Cardiac muscle cell (in vitro differentiated cells and primary cell): ENCODE measurements at regions not wholly inside any gene's neighbourhood (a gene's known extent, or its start where the extent isn't known, plus 50 kb on each side); places are given as distances from the start of the nearest gene placed in this dataset.

Experiments used
- DNase-seq, 2 donors: peaks; one replicate each; pipeline versions ENCODE4 v3.0.0 to v3.0.0-alpha.2; 2010 to 2017; ENCODE audit warnings: low read depth in 1 of 2, low spot score in 1 of 2
- H3K27ac ChIP-seq: fragments of 200-600 bp; sonication (generic); 2 replicates; pipeline ENCODE4 v1.5.1; 2016
- H3K27me3 ChIP-seq: fragments of 200-600 bp; sonication (generic); 2 replicates; pipeline ENCODE4 v1.6.0; 2016; ENCODE audit warnings: control low read depth
- H3K36me3 ChIP-seq: fragments of 200-600 bp; sonication (generic); 2 replicates; pipeline ENCODE4 v1.5.1; 2016; ENCODE audit warnings: control low read depth
- H3K4me1 ChIP-seq: fragments of 200-600 bp; sonication (generic); 2 replicates; pipeline ENCODE4 v1.8.1; 2017; ENCODE audit warnings: low read depth, mild to moderate bottlenecking, mixed run types
- H3K4me3 ChIP-seq: fragments of 200-600 bp; sonication (generic); 2 replicates; pipeline ENCODE4 v1.5.1; 2016; ENCODE audit warnings: mild to moderate bottlenecking
- H3K9me3 ChIP-seq: fragments of 200-600 bp; sonication (generic); 2 replicates; pipeline ENCODE4 v1.5.1; 2017; ENCODE audit warnings: low read depth, mild to moderate bottlenecking, control low read depth
- TF ChIP-seq, protein P1 (sequence below): IDR thresholded peaks from 2 replicates; pipeline ENCODE4 v1.5.1; 2012; ENCODE audit warnings: low read depth, mild to moderate bottlenecking, low read length

DNA sequence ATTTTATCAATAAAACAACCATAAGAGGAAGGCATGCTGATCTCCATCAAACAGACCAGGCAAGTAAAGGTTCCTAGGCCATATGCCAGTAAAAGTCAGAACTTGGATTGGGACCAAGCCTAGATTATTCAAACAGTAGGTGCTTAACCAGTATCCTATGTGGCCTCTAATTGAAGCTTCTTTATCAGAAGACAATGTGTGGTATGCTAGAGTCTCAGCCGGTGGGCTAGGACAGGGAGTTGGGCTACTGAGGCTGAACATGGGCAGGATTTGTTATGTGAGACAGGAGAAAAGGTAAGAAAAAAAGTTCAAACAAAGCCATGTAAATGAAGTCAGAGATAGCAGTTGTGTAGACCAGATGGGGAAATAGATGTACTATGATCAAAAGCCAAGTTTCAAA, 413.7 kb upstream of the GHITM start:
- H3K9me3 ChIP-seq = no peaks in the 10 kb centered on the region
- DNase-seq = no peak
- no peak overlapping the region for H3K27ac ChIP-seq
- TF ChIP-seq, protein P1, sequence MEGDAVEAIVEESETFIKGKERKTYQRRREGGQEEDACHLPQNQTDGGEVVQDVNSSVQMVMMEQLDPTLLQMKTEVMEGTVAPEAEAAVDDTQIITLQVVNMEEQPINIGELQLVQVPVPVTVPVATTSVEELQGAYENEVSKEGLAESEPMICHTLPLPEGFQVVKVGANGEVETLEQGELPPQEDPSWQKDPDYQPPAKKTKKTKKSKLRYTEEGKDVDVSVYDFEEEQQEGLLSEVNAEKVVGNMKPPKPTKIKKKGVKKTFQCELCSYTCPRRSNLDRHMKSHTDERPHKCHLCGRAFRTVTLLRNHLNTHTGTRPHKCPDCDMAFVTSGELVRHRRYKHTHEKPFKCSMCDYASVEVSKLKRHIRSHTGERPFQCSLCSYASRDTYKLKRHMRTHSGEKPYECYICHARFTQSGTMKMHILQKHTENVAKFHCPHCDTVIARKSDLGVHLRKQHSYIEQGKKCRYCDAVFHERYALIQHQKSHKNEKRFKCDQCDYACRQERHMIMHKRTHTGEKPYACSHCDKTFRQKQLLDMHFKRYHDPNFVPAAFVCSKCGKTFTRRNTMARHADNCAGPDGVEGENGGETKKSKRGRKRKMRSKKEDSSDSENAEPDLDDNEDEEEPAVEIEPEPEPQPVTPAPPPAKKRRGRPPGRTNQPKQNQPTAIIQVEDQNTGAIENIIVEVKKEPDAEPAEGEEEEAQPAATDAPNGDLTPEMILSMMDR = no peak
- no peaks in the 10 kb centered on the region for H3K27me3 ChIP-seq
- H3K36me3 ChIP-seq = no peaks in the 10 kb centered on the region
- no peaks in the 10 kb centered on the region for H3K4me1 ChIP-seq
- no peak overlapping the region for H3K4me3 ChIP-seq

DNA sequence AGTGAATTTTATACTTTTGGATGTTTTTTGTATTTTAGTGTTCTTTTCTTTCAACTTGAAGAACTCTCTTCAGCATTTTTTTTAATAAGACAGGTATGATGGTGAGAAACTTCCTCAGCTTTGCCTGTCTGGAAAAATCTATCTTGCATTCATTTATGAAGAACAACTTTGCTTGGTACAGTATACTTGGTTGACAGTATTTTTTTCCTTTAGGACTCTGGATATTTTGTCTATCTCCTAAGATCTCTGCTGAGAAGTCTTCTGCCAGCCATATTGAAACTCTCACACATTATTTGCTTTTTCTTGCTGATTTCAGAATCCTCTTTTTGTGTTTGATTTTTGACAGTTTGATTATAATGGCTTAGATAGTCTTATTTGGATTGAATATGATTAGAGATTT, 405.0 kb upstream of the GHITM start:
- no peaks in the 10 kb centered on the region for H3K27me3 ChIP-seq
- no peaks in the 10 kb centered on the region for H3K4me1 ChIP-seq
- no peak overlapping the region for H3K4me3 ChIP-seq
- no peak for DNase-seq
- no peaks in the 10 kb centered on the region for H3K36me3 ChIP-seq
- H3K9me3 ChIP-seq = no peaks in the 10 kb centered on the region
- TF ChIP-seq, protein P1 = no peak
- H3K27ac ChIP-seq = no peak overlapping the region

DNA sequence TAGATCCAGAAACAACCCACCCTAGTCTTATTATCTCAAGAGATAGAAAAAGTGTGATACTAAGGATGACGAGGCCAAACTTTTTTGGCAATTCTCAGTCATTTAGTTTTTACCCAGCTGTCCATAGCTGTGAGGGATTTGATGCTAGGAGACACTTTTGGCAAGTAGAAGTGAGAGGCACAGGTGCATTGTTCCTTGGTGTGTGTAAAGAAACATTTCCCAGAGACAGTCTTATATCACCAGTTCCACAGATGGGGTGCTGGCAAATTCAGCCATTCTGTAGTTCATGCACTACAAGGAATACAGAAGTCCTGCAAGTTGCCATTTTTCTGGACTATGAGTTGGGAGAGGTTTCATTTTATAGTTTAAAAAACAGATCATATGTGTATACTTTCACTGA, 403.3 kb upstream of the GHITM start:
- no peak for DNase-seq
- no peaks in the 10 kb centered on the region for H3K27me3 ChIP-seq
- TF ChIP-seq, protein P1 = no peak
- H3K36me3 ChIP-seq = no peaks in the 10 kb centered on the region
- no peaks in the 10 kb centered on the region for H3K4me1 ChIP-seq
- no peaks in the 10 kb centered on the region for H3K9me3 ChIP-seq
- no peak overlapping the region for H3K27ac ChIP-seq
- no peak overlapping the region for H3K4me3 ChIP-seq

DNA sequence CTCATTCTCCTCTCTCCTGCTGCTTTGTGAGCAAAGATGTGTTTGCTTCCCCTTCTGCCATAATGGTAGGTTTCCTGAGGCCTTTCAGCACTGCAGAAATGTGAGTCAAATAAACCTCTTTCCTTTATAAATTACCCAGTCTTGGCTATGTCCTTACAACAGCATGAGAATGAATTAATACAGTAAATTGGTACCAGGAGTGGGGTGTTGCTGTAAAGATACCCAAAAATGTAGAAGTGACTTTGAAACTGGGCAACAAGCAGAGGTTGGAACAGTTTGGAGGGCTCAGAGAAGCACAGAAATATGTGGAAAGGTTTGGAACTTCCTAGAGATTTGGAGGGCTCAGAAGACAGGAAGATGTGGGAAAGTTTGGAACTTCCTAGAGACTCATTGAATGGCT, 388.7 kb upstream of the GHITM start:
- no peak overlapping the region for H3K27ac ChIP-seq
- no peaks in the 10 kb centered on the region for H3K4me1 ChIP-seq
- H3K27me3 ChIP-seq = no peaks in the 10 kb centered on the region
- H3K9me3 ChIP-seq = no peaks in the 10 kb centered on the region
- no peaks in the 10 kb centered on the region for H3K36me3 ChIP-seq
- DNase-seq = no peak
- TF ChIP-seq, protein P1 = no peak
- H3K4me3 ChIP-seq = no peak overlapping the region

DNA sequence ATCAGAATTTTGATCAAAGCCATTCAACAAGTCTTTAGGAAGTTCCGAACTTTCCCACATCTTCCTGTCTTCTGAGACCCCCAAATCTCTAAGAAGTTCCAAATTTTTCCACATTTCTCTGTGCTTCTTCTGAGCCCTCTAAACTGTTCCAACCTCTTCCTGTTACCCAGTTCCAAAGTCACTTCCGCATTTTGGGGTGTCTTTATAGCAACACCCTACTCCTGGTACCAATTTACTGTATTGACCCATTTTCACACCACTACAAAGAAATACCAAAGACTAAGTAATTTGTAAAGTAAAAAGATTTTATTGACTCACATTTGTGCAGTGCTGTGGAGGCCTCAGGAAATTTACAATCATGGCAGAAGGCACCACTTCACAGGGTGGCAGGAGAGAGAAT, 385.8 kb upstream of the GHITM start:
- H3K9me3 ChIP-seq = no peaks in the 10 kb centered on the region
- no peaks in the 10 kb centered on the region for H3K27me3 ChIP-seq
- TF ChIP-seq, protein P1 = no peak

DNA sequence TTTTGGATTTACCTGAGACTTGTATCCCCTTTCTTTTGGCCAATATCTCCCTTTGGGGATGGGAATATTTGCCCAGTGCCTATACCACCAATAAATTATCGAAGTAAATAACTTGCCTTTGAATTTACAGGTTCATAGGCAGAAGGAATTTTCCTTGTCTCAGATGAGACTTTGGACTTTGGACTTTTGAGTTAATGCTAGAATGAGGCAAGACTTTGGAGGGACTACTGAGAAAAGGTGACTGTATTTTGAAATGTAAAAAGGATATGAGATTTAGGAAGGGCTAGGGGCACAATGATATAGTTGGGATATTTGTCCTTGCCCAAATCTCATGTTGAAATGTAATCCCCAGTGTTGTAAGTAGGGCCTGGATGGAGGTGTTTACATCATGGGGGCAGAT, 384.5 kb upstream of the GHITM start:
- Histone ChIP-seq H3K36me3 (no peaks in the 10 kb centered on the region), H3K27ac (no peak overlapping the region), H3K4me3 (no peak overlapping the region), H3K27me3 (peaks cover 10% of the 10 kb centered on the region), H3K9me3 (no peaks in the 10 kb centered on the region), H3K4me1 (no peaks in the 10 kb centered on the region)
- DNase-seq = no peak
- TF ChIP-seq, protein P1 = no peak

More for the DNA sequence above, 385.8 kb upstream of the GHITM start:
- Histone ChIP-seq H3K36me3 (no peaks in the 10 kb centered on the region), H3K4me3 (no peak overlapping the region), H3K27ac (no peak overlapping the region), H3K4me1 (no peaks in the 10 kb centered on the region)
- no peak for DNase-seq
